PC-3 (cell line): ENCODE measurements at regions not wholly inside any gene's neighbourhood (a gene's known extent, or its start where the extent isn't known, plus 50 kb on each side); places are given as distances from the start of the nearest gene placed in this dataset.

Experiments used
- ATAC-seq: fragments of 200-7000 bp; cut with Tn5 transposase; 2 replicates; pipeline ENCODE4 v1.9.1; 2020; ENCODE audit warnings: mild to moderate bottlenecking, moderate library complexity
- BruUV-seq: library from RNA; stranded (reverse); fragments of 400-500 nt; replicated peaks from 2 replicates; lab custom pipeline; 2021; lab: Mats Ljungman, UMichigan
- CTCF ChIA-PET: fragments of 300-600 bp; sonication (Branson Sonifier 250); formaldehyde crosslinking; loops from one replicate; lab custom pipeline; 2022; ENCODE audit warnings: antibody characterized with exemption; lab: Charles Lee
- POLR2A ChIA-PET: fragments of 300-600 bp; sonication (Branson Sonifier 250); formaldehyde crosslinking; loops from one replicate; lab custom pipeline; 2022; ENCODE audit warnings: antibody characterized with exemption; ENCODE audit not compliant: unreplicated experiment; lab: Charles Lee
- DNase-seq: peaks from one replicate; pipeline ENCODE4 v3.0.0-alpha.2; 2015
- H2AFZ ChIP-seq: fragments of 300-600 bp; sonication (generic); 2 replicates; pipeline ENCODE4 v1.6.0; 2016; ENCODE audit warnings: antibody characterized with exemption, low read length
- H3F3A ChIP-seq: fragments of 300-600 bp; sonication (generic); one replicate; pipeline ENCODE4 v1.6.0; 2017; ENCODE audit warnings: antibody characterized with exemption, low read length, control low read depth, mild to moderate bottlenecking; ENCODE audit not compliant: unreplicated experiment
- H3K27ac ChIP-seq: fragments of 300-600 bp; sonication (generic); 2 replicates; pipeline ENCODE4 v1.5.1; 2016; ENCODE audit warnings: mild to moderate bottlenecking, low read length
- H3K27me3 ChIP-seq: fragments of 300-600 bp; sonication (generic); 2 replicates; pipeline ENCODE4 v1.6.1; 2016; ENCODE audit warnings: low read length, mixed read lengths
- H3K36me3 ChIP-seq: fragments of 300-600 bp; sonication (generic); 2 replicates; pipeline ENCODE4 v1.6.1; 2016; ENCODE audit warnings: low read depth, mixed run types, low read length, mixed read lengths
- H3K4me1 ChIP-seq: fragments of 300-600 bp; sonication (generic); 2 replicates; pipeline ENCODE4 v1.5.1; 2016; ENCODE audit warnings: low read length; ENCODE audit not compliant: insufficient read depth
- H3K4me2 ChIP-seq: fragments of 300-600 bp; sonication (generic); 2 replicates; pipeline ENCODE4 v1.6.0; 2016; ENCODE audit warnings: low read length
- H3K4me3 ChIP-seq: fragments of 300-600 bp; sonication (generic); 2 replicates; pipeline ENCODE4 v1.5.1; 2016; ENCODE audit warnings: mild to moderate bottlenecking, low read length, mixed read lengths
- H3K79me2 ChIP-seq: fragments of 300-600 bp; sonication (generic); 2 replicates; pipeline ENCODE4 v1.6.1; 2017; ENCODE audit warnings: low read length, mixed read lengths
- H3K9ac ChIP-seq: fragments of 300-600 bp; sonication (generic); 2 replicates; pipeline ENCODE4 v1.6.0; 2016; ENCODE audit warnings: mild to moderate bottlenecking, low read length
- H3K9me2 ChIP-seq: fragments of 300-600 bp; sonication (generic); replicated peaks from 2 replicates; pipeline ENCODE4 v1.6.1; 2016; ENCODE audit warnings: mixed run types, low read length, mixed read lengths
- H3K9me3 ChIP-seq: fragments of 300-600 bp; sonication (generic); 2 replicates; pipeline ENCODE4 v1.6.1; 2016; ENCODE audit warnings: low read length, mixed read lengths
- H4K20me1 ChIP-seq: fragments of 300-600 bp; sonication (generic); 2 replicates; pipeline ENCODE4 v1.6.1; 2016; ENCODE audit warnings: low read length, mixed read lengths
- CTCF ChIP-seq: fragments of 300-600 bp; sonication (generic); conservative IDR thresholded peaks from 2 replicates; pipeline ENCODE4 v1.5.1; 2017; ENCODE audit warnings: antibody characterized with exemption, low read depth, mild to moderate bottlenecking, low read length
- EZH2 ChIP-seq: fragments of 300-600 bp; sonication (generic); IDR thresholded peaks from one replicate; pipeline ENCODE4 v1.6.1; 2017; ENCODE audit warnings: antibody characterized with exemption, mild to moderate bottlenecking, low read length; ENCODE audit not compliant: unreplicated experiment
- EZH2phosphoT487 ChIP-seq: fragments of 300-600 bp; sonication (generic); IDR thresholded peaks from 2 replicates; pipeline ENCODE4 v1.6.1; 2018; ENCODE audit warnings: mild to moderate bottlenecking, antibody characterized with exemption, low read length, borderline replicate concordance
- intact Hi-C: fragments of 100-400 bp; cut with micrococcal nuclease; formaldehyde crosslinking; loops from 2 replicates; pipeline ENCODE4 v1.9.0; 2023

- no peak overlapping the region for H3K27ac ChIP-seq
- H3K79me2 ChIP-seq = no peaks in the 10 kb centered on the region
- TF ChIP-seq EZH2 (no peak), EZH2phosphoT487 (no peak), CTCF (no peak)
- intact Hi-C loops = no loop called here
- H3K4me3 ChIP-seq = no peak overlapping the region
- ChIA-PET POLR2A (no interaction called here), CTCF (no interaction called here)
- DNase-seq (no peak), ATAC-seq (no peak)
- no peak overlapping the region for H3K4me2 ChIP-seq
- H3K9me2 ChIP-seq = no peaks in the 10 kb centered on the region
- H3K9me3 ChIP-seq = no peaks in the 10 kb centered on the region
- no peak overlapping the region for H2AFZ ChIP-seq
- H3F3A ChIP-seq = no peaks in the 10 kb centered on the region
- no peaks in the 10 kb centered on the region for H4K20me1 ChIP-seq
- H3K9ac ChIP-seq = no peak overlapping the region
- no TSS peak for BruUV-seq
- no peaks in the 10 kb centered on the region for H3K27me3 ChIP-seq
- H3K4me1 ChIP-seq = no peaks in the 10 kb centered on the region
- no peaks in the 10 kb centered on the region for H3K36me3 ChIP-seq
Observed at GRCh38 chrX:42902513-42902912, 124.5 kb upstream of the PPP1R2C start.

- H3K4me2 ChIP-seq = no peak overlapping the region
- H3K9ac ChIP-seq = no peak overlapping the region
- H3K9me2 ChIP-seq = no peaks in the 10 kb centered on the region
- no peaks in the 10 kb centered on the region for H3K4me1 ChIP-seq
- ChIA-PET CTCF (no interaction called here), POLR2A (no interaction called here)
- ATAC-seq (no peak), DNase-seq (no peak)
- BruUV-seq = no TSS peak
- no peak for TF ChIP-seq EZH2
- no peak for TF ChIP-seq EZH2phosphoT487
- no peak for TF ChIP-seq CTCF
- no peaks in the 10 kb centered on the region for H3K27me3 ChIP-seq
- H3K4me3 ChIP-seq = no peak overlapping the region
- H2AFZ ChIP-seq = no peak overlapping the region
- no peaks in the 10 kb centered on the region for H3K9me3 ChIP-seq
- no peaks in the 10 kb centered on the region for H3F3A ChIP-seq
- no peak overlapping the region for H3K27ac ChIP-seq
- H4K20me1 ChIP-seq = no peaks in the 10 kb centered on the region
- intact Hi-C loops = no loop called here
- no peaks in the 10 kb centered on the region for H3K79me2 ChIP-seq
- no peaks in the 10 kb centered on the region for H3K36me3 ChIP-seq
Observed at GRCh38 chrX:42920752-42921151, 142.8 kb upstream of the PPP1R2C start.

GRCh38 chrX:42930071-42930470, 152.1 kb upstream of the PPP1R2C start:
- Histone ChIP-seq H3K36me3 (no peaks in the 10 kb centered on the region), H3K4me1 (no peaks in the 10 kb centered on the region), H3K9me3 (no peaks in the 10 kb centered on the region), H3K27ac (no peak overlapping the region), H3K79me2 (no peaks in the 10 kb centered on the region), H3K9me2 (no peaks in the 10 kb centered on the region), H3K4me3 (no peak overlapping the region), H3F3A (no peaks in the 10 kb centered on the region), H2AFZ (no peak overlapping the region), H3K27me3 (no peaks in the 10 kb centered on the region), H3K9ac (no peak overlapping the region), H3K4me2 (no peak overlapping the region), H4K20me1 (no peaks in the 10 kb centered on the region)
- no peak for ATAC-seq
- no TSS peak for BruUV-seq
- no peak for DNase-seq
- TF ChIP-seq EZH2 = no peak
- TF ChIP-seq EZH2phosphoT487 = no peak
- CTCF ChIA-PET = no interaction called here
- POLR2A ChIA-PET = no interaction called here
- intact Hi-C loops = no loop called here
